T-cell (primary cell): ENCODE measurements at regions not wholly inside any gene's neighbourhood (a gene's known extent, or its start where the extent isn't known, plus 50 kb on each side); places are given as distances from the start of the nearest gene placed in this dataset.

ENCODE experiments used
- ATAC-seq, 4 experiments: fragments of 200-7000 bp in 3 of 4; fragments of 150-1000 bp in 1 of 4; cut with Tn5 transposase; replicated peaks in 1 of 4; 1 replicate in 3 of 4; 2 replicates in 1 of 4; pipeline ENCODE4 v1.10.0; 2021; ENCODE audit warnings: moderate library complexity in 3 of 4, mild to moderate bottlenecking in 2 of 4, moderate number of reproducible peaks in 1 of 4
- CTCF ChIA-PET, 2 donors: fragments of 300-600 bp; sonication (Branson Sonifier 250); formaldehyde crosslinking; loops; one replicate each; lab custom pipeline; 2022; ENCODE audit warnings: antibody characterized with exemption in 2 of 2; lab: Charles Lee
- POLR2A ChIA-PET, 2 donors: fragments of 300-600 bp; sonication (Branson Sonifier 250); formaldehyde crosslinking; loops; one replicate each; lab custom pipeline; 2022; ENCODE audit warnings: antibody characterized with exemption in 2 of 2; lab: Charles Lee
- DNase-seq, 35 experiments: peaks; one replicate each; pipeline versions ENCODE4 v3.0.0 to v3.0.0-alpha.2; 2013 to 2023
- H3K27ac ChIP-seq: one replicate; pipeline ENCODE4 v1.5.1; 2013; ENCODE audit warnings: low read length
- H3K27me3 ChIP-seq, 2 experiments: replicated peaks in 1 of 2; 1 replicate in 1 of 2; 2 replicates in 1 of 2; pipeline versions ENCODE4 v1.6.1 to v1.7.0; 2013; ENCODE audit warnings: low read length in 1 of 2, mixed read lengths in 1 of 2; ENCODE audit not compliant: control insufficient read depth in 2 of 2, insufficient read depth in 2 of 2; ENCODE audit errors: extremely low read depth in 1 of 2
- H3K36me3 ChIP-seq, 2 donors: 1 replicate in 1 of 2; 2 replicates in 1 of 2; pipeline versions ENCODE4 v1.6.1 to v1.7.0; 2013; ENCODE audit warnings: low read length in 1 of 2; ENCODE audit not compliant: control insufficient read depth in 2 of 2, insufficient read depth in 1 of 2; ENCODE audit errors: extremely low read depth in 1 of 2
- H3K4me1 ChIP-seq, 2 experiments: 1 replicate in 1 of 2; 2 replicates in 1 of 2; pipeline versions ENCODE4 v1.6.1 to v1.7.0; 2013; ENCODE audit warnings: low read length in 2 of 2, mixed read lengths in 1 of 2; ENCODE audit not compliant: insufficient read depth in 2 of 2, control insufficient read depth in 1 of 2; ENCODE audit errors: extremely low read depth in 1 of 2
- H3K4me3 ChIP-seq, 2 donors: 1 replicate in 1 of 2; 2 replicates in 1 of 2; pipeline versions ENCODE4 v1.5.1 to v1.7.0; 2013; ENCODE audit warnings: mild to moderate bottlenecking in 2 of 2, low read length in 1 of 2, moderate library complexity in 1 of 2; ENCODE audit not compliant: control insufficient read depth in 1 of 2; ENCODE audit errors: extremely low read depth in 1 of 2
- H3K9me3 ChIP-seq: 2 replicates; pipeline ENCODE4 v1.7.0; 2013
- H3K27ac Mint-ChIP-seq, 2 donors: one replicate each; pipeline ENCODE4 v1.8.0; 2020 to 2021; ENCODE audit warnings: mild to moderate bottlenecking in 2 of 2, mixed read lengths in 2 of 2
- H3K27me3 Mint-ChIP-seq, 2 donors: one replicate each; pipeline ENCODE4 v1.8.0; 2021 to 2022; ENCODE audit warnings: mixed read lengths in 2 of 2
- H3K36me3 Mint-ChIP-seq: one replicate; pipeline ENCODE4 v1.8.0; 2021; ENCODE audit warnings: mixed read lengths
- H3K4me1 Mint-ChIP-seq, 3 donors: one replicate each; pipeline ENCODE4 v1.8.0; 2020 to 2022; ENCODE audit warnings: mixed read lengths in 3 of 3, mild to moderate bottlenecking in 1 of 3
- H3K4me3 Mint-ChIP-seq, 3 donors: one replicate each; pipeline ENCODE4 v1.8.0; 2020 to 2022; ENCODE audit warnings: mild to moderate bottlenecking in 3 of 3, mixed read lengths in 3 of 3, moderate library complexity in 3 of 3
- H3K9me3 Mint-ChIP-seq, 3 donors: one replicate each; pipeline ENCODE4 v1.8.0; 2020 to 2022; ENCODE audit warnings: mixed read lengths in 3 of 3
- WGBS: methylation state at CpG from one replicate; pipeline ENCODE4 v1.1.5; 2013; ENCODE audit warnings: missing lambda C conversion rate; ENCODE audit not compliant: insufficient coverage; 5-methylcytosine and 5-hydroxymethylcytosine counted together

- Mint-ChIP-seq H3K4me3 (no peak overlapping the region), H3K4me1 (no peaks in the 10 kb centered on the region), H3K27me3 (no peaks in the 10 kb centered on the region), H3K27ac (no peak overlapping the region), H3K36me3 (no peaks in the 10 kb centered on the region), H3K9me3 (peaks cover 20 to 40% (median 32%) of the 10 kb centered on the region in 3 donors)
- ChIA-PET CTCF (no interaction called here), POLR2A (no interaction called here)
- DNase-seq (no peak), ATAC-seq (no peak)
- H3K36me3 ChIP-seq = no peaks in the 10 kb centered on the region
- WGBS = no CpG with 5 or more reads among the region's 5 CpGs
- no peaks in the 10 kb centered on the region for H3K4me1 ChIP-seq
- no peak overlapping the region for H3K27ac ChIP-seq
- H3K9me3 ChIP-seq = peaks cover 2% of the 10 kb centered on the region
- H3K4me3 ChIP-seq = no peak overlapping the region
- H3K27me3 ChIP-seq = no peaks in the 10 kb centered on the region
These were observed 2252.5 kb downstream of the TP53TG3F start for GRCh38 chr16:35711958-35712357.

GRCh38 chr16:35713762-35714650, 2254.6 kb downstream of the TP53TG3F start:
- H3K27me3 Mint-ChIP-seq = no peaks in the 10 kb centered on the region
- H3K27ac Mint-ChIP-seq = no peak overlapping the region
- Histone ChIP-seq H3K27ac (no peak overlapping the region), H3K27me3 (no peaks in the 10 kb centered on the region), H3K4me1 (no peaks in the 10 kb centered on the region), H3K36me3 (no peaks in the 10 kb centered on the region), H3K4me3 (no peak overlapping the region), H3K9me3 (peaks cover 2% of the 10 kb centered on the region)
- ChIA-PET CTCF (no interaction called here), POLR2A (no interaction called here)
- DNase-seq (no peak), ATAC-seq (no peak)
- peaks cover 26 to 48% (median 39%) of the 10 kb centered on the region in 3 donors for H3K9me3 Mint-ChIP-seq
- H3K36me3 Mint-ChIP-seq = no peaks in the 10 kb centered on the region
- no peaks in the 10 kb centered on the region for H3K4me1 Mint-ChIP-seq
- WGBS = 57% methylated on average over 2 of the region's 7 CpGs
- no peak overlapping the region for H3K4me3 Mint-ChIP-seq

- H3K36me3 Mint-ChIP-seq = no peaks in the 10 kb centered on the region
- H3K4me1 Mint-ChIP-seq = no peaks in the 10 kb centered on the region
- Histone ChIP-seq H3K9me3 (peaks cover 2% of the 10 kb centered on the region), H3K4me1 (no peaks in the 10 kb centered on the region), H3K27ac (no peak overlapping the region), H3K27me3 (no peaks in the 10 kb centered on the region), H3K4me3 (no peak overlapping the region), H3K36me3 (no peaks in the 10 kb centered on the region)
- no peak for DNase-seq
- WGBS = no CpG with 5 or more reads among the region's 3 CpGs
- POLR2A ChIA-PET = no interaction called here
- no peak for ATAC-seq
- no peak overlapping the region for H3K4me3 Mint-ChIP-seq
- H3K9me3 Mint-ChIP-seq = peaks cover 32 to 54% (median 43%) of the 10 kb centered on the region in 3 donors
- H3K27ac Mint-ChIP-seq = no peak overlapping the region
- no peaks in the 10 kb centered on the region for H3K27me3 Mint-ChIP-seq
- CTCF ChIA-PET = no interaction called here
These were observed 2255.3 kb downstream of the TP53TG3F start for GRCh38 chr16:35714665-35715064.

GRCh38 chr16:35724551-35724950, 2265.1 kb downstream of the TP53TG3F start:
- H3K36me3 Mint-ChIP-seq = no peaks in the 10 kb centered on the region
- DNase-seq = no peak
- peaks cover 37 to 78% (median 43%) of the 10 kb centered on the region in 3 donors for H3K9me3 Mint-ChIP-seq
- no peaks in the 10 kb centered on the region for H3K36me3 ChIP-seq
- ATAC-seq = no peak
- ChIA-PET POLR2A (no interaction called here), CTCF (no interaction called here)
- H3K9me3 ChIP-seq = no peaks in the 10 kb centered on the region
- no peak overlapping the region for H3K27ac ChIP-seq
- H3K27me3 Mint-ChIP-seq = no peaks in the 10 kb centered on the region
- H3K4me1 ChIP-seq = no peaks in the 10 kb centered on the region
- no peak overlapping the region for H3K27ac Mint-ChIP-seq
- H3K27me3 ChIP-seq = no peaks in the 10 kb centered on the region
- H3K4me3 ChIP-seq = no peak overlapping the region
- H3K4me3 Mint-ChIP-seq = no peak overlapping the region
- WGBS = 22% methylated on average over 1 of the region's 3 CpGs
- no peaks in the 10 kb centered on the region for H3K4me1 Mint-ChIP-seq

- 67% methylated on average over 5 of the region's 6 CpGs for WGBS
- Mint-ChIP-seq H3K27me3 (no peaks in the 10 kb centered on the region), H3K9me3 (peaks cover 36 to 79% (median 54%) of the 10 kb centered on the region in 3 donors), H3K4me3 (no peak overlapping the region), H3K36me3 (no peaks in the 10 kb centered on the region), H3K4me1 (no peaks in the 10 kb centered on the region), H3K27ac (no peak overlapping the region)
- no peak overlapping the region for H3K27ac ChIP-seq
- H3K27me3 ChIP-seq = no peaks in the 10 kb centered on the region
- no peaks in the 10 kb centered on the region for H3K4me1 ChIP-seq
- H3K36me3 ChIP-seq = no peaks in the 10 kb centered on the region
- ATAC-seq = no peak
- CTCF ChIA-PET = no interaction called here
- DNase-seq = no peak
- POLR2A ChIA-PET = no interaction called here
- no peak overlapping the region for H3K4me3 ChIP-seq
- H3K9me3 ChIP-seq = no peaks in the 10 kb centered on the region
These were observed 2266.5 kb downstream of the TP53TG3F start for GRCh38 chr16:35725949-35726348.

GRCh38 chr16:35730251-35730650, 2270.8 kb downstream of the TP53TG3F start:
- POLR2A ChIA-PET = no interaction called here
- no peak overlapping the region for H3K27ac ChIP-seq
- no peaks in the 10 kb centered on the region for H3K36me3 Mint-ChIP-seq
- DNase-seq = no peak
- CTCF ChIA-PET = no interaction called here
- no peaks in the 10 kb centered on the region for H3K9me3 ChIP-seq
- no peaks in the 10 kb centered on the region for H3K4me1 ChIP-seq
- H3K4me3 ChIP-seq = no peak overlapping the region
- H3K9me3 Mint-ChIP-seq = peaks cover 43 to 75% (median 67%) of the 10 kb centered on the region in 3 donors
- no peak overlapping the region for H3K4me3 Mint-ChIP-seq
- no peaks in the 10 kb centered on the region for H3K36me3 ChIP-seq
- H3K27me3 Mint-ChIP-seq = no peaks in the 10 kb centered on the region
- H3K4me1 Mint-ChIP-seq = no peaks in the 10 kb centered on the region
- no peak overlapping the region for H3K27ac Mint-ChIP-seq
- WGBS = 57% methylated on average over 2 of the region's 5 CpGs
- no peak for ATAC-seq
- H3K27me3 ChIP-seq = no peaks in the 10 kb centered on the region
